ENCODE measurements at regions not wholly inside any gene's neighbourhood (a gene's known extent, or its start where the extent isn't known, plus 50 kb on each side); places are given as distances from the start of the nearest gene placed in this dataset.

DNA sequence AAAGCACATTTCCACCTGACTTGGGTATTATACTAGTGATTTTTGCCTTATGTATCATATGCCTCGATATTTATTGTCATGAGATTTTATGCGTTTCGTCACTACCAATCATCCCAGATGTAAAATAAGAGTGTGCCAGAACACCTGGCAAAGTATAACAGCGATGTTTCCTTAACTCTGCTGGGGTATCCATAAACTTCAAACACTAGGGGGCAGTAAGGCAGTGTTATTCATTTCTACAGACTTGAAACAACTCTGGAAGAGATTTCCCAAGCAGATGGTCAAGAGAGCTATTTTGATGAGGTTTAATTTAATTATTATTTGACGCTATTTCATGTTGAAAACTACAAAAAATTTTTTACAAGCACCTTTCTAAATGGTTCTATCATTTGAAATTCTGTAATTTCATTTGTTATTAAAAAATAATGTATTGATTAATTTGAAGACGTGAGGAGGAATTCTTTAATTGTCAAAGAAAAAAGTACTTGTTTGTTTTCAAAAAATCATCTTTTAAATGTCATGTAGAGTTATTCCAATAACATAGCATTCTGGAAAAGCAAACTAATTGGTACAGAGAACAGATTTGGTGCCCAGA lies 388.5 kb upstream of the CTNND2 start:
- DNase-seq, result no peak
- Histone ChIP-seq H3K4me1 (no peaks in the 10 kb centered on the region), H3K9ac (ENCODE audit: low read depth in 2 of 2, low read length in 2 of 2) (no peak overlapping the region), H3K9me3 (no peaks in the 10 kb centered on the region), H3K27ac (no peak overlapping the region), H3K36me3 (no peaks in the 10 kb centered on the region), H3K27me3 (no peaks in the 10 kb centered on the region), H3K4me3 (no peak overlapping the region)
- TF ChIP-seq, protein P1, sequence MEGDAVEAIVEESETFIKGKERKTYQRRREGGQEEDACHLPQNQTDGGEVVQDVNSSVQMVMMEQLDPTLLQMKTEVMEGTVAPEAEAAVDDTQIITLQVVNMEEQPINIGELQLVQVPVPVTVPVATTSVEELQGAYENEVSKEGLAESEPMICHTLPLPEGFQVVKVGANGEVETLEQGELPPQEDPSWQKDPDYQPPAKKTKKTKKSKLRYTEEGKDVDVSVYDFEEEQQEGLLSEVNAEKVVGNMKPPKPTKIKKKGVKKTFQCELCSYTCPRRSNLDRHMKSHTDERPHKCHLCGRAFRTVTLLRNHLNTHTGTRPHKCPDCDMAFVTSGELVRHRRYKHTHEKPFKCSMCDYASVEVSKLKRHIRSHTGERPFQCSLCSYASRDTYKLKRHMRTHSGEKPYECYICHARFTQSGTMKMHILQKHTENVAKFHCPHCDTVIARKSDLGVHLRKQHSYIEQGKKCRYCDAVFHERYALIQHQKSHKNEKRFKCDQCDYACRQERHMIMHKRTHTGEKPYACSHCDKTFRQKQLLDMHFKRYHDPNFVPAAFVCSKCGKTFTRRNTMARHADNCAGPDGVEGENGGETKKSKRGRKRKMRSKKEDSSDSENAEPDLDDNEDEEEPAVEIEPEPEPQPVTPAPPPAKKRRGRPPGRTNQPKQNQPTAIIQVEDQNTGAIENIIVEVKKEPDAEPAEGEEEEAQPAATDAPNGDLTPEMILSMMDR (IDR thresholded peaks at IDR 0.05), result no peak
- intact Hi-C loops (cut with DNase I), result no loop called here

DNA sequence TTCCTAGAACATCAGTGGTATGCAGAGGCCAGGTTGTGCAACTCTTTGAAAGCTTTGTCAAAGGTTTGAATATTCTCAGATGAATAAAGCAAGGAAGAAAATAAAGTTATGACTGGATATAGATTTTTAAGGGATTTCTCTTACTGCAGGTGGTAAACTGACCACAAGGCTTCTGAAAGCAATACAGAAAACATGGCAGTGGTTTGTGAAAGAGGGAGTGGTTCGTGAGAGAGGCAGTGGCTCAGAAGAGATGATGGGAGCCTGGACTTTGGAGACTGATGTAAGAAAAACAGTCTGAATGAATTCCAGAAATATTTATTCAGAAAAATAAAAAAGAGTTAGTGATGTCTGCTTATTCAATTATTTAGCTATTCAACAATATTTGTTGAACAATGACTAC lies 380.4 kb upstream of the CTNND2 start:
- no peak overlapping the region for H3K9ac ChIP-seq (ENCODE audit: low read depth in 2 of 2, low read length in 2 of 2)
- H3K36me3 ChIP-seq, result no peaks in the 10 kb centered on the region
- H3K4me3 ChIP-seq, result no peak overlapping the region
- DNase-seq, result no peak
- H3K27me3 ChIP-seq, result no peaks in the 10 kb centered on the region
- H3K9me3 ChIP-seq, result no peaks in the 10 kb centered on the region
- intact Hi-C loops (cut with DNase I), result no loop called here
- H3K27ac ChIP-seq, result no peak overlapping the region
- TF ChIP-seq, protein P1 (IDR thresholded peaks at IDR 0.05), result no peak
- H3K4me1 ChIP-seq, result no peaks in the 10 kb centered on the region

DNA sequence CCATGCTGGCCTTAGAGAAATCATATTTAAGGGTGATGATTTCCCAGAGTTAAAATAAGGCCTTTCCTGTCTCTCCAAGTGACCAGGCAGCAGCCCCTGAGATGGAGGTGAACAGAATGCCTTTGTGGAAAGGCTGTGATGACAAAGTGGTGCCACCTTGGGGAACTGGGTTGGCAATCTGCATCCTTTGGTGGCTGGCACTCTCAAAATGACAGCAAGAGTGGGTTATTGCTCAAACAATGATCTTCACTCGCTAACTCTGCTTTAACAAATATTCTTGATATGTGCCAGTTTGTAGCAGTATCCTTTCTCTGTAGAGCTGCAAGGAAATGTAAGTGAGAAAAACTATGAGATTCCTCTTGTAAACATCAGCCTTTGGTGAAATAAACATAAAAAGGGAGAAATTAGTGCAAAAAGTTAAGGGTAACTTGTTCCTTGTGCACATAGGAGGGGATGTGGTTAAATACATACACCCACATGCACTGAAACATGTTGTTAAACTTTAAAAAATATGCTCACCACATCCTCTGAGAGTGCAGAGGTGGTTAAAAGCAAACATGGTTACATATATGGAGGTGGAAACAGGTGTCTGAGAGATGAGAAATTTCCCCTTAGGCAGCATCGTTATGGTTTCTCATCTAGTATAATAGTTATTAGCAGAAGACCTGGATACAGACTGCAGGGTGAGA lies 373.4 kb upstream of the CTNND2 start:
- TF ChIP-seq, protein P1 (IDR thresholded peaks at IDR 0.05), result no peak
- H3K27me3 ChIP-seq, result no peaks in the 10 kb centered on the region
- H3K9me3 ChIP-seq, result no peaks in the 10 kb centered on the region
- intact Hi-C loops (cut with DNase I), result no loop called here
- H3K4me3 ChIP-seq, result no peak overlapping the region
- no peaks in the 10 kb centered on the region for H3K4me1 ChIP-seq
- H3K27ac ChIP-seq, result no peak overlapping the region
- H3K9ac ChIP-seq (ENCODE audit: low read depth in 2 of 2, low read length in 2 of 2), result no peak overlapping the region
- H3K36me3 ChIP-seq, result no peaks in the 10 kb centered on the region
- DNase-seq, result no peak

DNA sequence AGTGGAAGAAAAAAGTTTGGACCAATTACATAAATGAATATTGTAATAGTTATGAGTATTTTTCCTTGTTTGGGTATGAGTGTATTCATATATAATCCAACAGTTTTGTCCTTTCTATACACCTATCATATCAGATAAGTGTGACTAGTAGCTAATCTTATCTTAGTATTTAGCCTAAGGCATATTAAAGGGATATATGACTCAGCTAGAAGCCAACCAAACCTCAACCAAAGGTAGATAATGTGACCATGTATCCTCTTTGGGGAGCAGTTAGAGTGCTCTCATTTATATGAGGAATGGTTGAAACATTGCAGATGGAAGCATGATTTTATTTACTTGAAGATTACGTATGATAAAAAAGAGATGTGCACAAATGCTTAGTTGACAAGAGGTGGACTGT lies 370.0 kb upstream of the CTNND2 start:
- intact Hi-C loops (cut with DNase I), result no loop called here
- Histone ChIP-seq H3K4me1 (no peaks in the 10 kb centered on the region), H3K9ac (ENCODE audit: low read depth in 2 of 2, low read length in 2 of 2) (no peak overlapping the region), H3K4me3 (no peak overlapping the region), H3K9me3 (no peaks in the 10 kb centered on the region), H3K27me3 (no peaks in the 10 kb centered on the region), H3K36me3 (no peaks in the 10 kb centered on the region), H3K27ac (no peak overlapping the region)
- no peak for DNase-seq
- TF ChIP-seq, protein P1 (IDR thresholded peaks at IDR 0.05), result no peak

DNA sequence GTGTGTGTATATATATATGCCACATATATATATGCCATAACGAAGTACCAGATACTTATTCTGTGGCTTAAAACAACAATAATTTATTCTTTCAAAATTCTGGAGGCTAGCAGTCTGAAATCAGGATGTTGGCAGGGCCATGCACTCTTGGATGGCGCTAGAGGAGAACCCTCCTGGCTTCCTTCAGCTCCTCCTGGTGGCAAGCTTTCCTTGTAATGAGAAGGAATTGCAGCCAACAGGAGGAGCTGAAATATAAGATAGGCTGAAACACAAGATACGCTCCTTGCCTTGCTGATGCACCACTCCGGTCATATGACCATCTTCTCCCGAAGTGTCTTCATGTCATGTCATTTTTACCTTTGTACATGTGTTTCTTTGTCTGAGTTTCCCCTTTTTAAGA lies 368.1 kb upstream of the CTNND2 start:
- Histone ChIP-seq H3K27me3 (no peaks in the 10 kb centered on the region), H3K9ac (ENCODE audit: low read depth in 2 of 2, low read length in 2 of 2) (no peak overlapping the region), H3K4me1 (no peaks in the 10 kb centered on the region), H3K36me3 (no peaks in the 10 kb centered on the region), H3K9me3 (no peaks in the 10 kb centered on the region), H3K4me3 (no peak overlapping the region), H3K27ac (no peak overlapping the region)
- TF ChIP-seq, protein P1 (IDR thresholded peaks at IDR 0.05), result no peak
- intact Hi-C loops (cut with DNase I), result no loop called here
- DNase-seq, result no peak

All from colonic mucosa (tissue), 4 donors.